HG03571 (cell line): ENCODE measurements at regions not wholly inside any gene's neighbourhood (a gene's known extent, or its start where the extent isn't known, plus 50 kb on each side); places are given as distances from the start of the nearest gene placed in this dataset.

ENCODE experiments used
- ATAC-seq: cut with Tn5 transposase; IDR thresholded peaks from one replicate; pipeline ENCODE4 v1.9.1; 2021; ENCODE audit not compliant: unreplicated experiment

GRCh38 chr3:188084752-188085583 is 69.0 kb upstream of the LPP start:
- ATAC-seq = no peak

DNA sequence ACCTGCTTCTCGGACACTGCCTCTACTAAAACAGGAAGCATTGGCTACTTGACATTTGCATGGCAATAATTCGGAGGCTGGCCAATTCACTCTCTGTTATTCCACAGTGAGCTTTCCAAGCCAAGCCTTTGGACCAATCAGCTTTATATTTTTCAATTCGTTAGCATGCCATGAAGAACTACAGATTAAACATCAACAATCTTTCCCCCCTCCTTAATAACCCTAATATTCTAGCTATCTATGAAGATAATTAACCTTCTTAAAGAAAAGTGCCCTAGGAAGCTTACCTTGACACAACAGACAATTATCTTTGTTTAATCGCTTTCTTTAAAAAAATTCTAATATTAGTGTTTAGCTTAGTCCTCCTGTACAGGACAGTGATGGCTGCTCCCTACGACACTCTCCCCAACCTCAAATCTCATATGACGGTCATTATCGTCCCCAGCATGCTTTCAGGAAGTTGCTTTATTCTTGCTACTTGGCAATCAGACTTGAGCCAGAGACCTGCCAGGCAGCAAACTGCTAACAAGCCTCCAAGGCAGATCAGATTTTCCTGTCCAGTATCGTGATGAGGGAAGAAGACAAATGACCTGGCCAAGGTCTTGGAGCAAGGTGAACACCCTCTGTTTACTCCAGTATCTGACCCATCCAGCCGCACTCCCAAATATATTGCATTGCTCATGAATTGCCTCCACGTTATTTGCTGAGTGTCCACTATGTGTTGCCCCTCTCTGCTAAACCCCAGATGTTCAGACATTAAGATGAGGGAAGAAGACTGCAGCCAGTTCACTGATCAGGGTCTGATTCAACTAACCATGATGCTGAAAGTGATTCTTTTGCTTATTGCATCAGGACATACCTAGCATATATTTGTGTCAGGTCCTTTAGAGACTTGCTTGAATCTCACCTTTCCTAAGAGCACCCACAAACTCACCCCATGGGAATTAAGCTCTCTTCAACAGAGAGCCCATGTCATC is 68.1 kb upstream of the LPP start:
- ATAC-seq = no peak

DNA sequence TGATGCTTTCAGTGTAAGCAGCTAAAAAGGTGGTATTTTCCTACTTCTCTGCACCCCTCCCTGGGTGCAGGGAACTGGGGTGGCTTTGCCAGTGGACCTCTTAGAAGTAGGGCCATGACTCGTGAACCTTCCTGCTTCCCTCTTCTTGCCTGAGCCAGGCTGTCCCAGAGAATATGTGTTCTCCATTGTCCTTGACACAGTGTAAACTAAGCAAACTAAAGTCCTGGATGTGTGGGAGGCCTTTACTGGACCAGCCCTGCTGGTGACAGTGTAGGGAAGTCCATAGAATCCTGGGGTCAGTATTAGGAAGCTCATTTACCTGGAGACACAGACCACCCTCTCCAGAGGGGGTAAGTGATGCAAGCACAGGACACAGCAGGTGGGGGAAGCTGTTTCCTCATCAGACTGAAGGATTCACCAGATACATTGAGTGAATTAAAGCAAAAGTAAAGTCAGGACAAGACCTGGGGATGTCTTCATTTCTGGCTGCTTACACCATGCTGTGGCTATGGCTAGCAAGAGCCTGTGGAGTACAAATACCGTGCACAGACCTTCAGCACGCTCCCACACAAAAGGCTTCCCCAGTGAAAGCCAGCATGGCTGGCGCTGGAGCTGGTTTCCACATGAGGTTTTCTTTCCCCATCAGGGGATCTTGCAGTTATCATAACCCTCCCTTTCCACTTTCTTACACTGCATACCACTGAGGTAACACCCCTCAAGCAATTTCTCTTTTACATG is 64.8 kb upstream of the LPP start:
- ATAC-seq = no peak

- no peak for ATAC-seq
Measured at GRCh38 chr3:188090620-188091309, 63.2 kb upstream of the LPP start.

DNA sequence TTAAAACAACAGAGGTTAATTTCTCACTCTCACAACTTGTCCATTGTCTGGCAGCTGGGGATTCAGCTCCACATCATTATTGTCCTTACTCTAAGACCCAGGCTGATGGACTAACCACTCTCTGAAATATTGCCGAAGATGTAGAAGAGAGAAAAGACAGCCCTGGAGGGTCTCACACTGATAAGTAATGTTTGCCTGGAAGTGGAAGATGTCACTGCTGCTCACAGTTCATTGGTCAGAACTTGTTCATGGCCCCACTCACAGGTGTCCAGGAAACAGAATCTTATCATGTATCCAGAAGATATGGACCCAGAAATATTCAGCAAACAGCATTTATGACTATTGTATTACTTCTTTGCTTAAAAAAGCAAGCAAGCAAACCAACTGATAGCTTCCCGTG is 62.2 kb upstream of the LPP start:
- ATAC-seq = no peak

- no peak for ATAC-seq
Measured at GRCh38 chr3:188092648-188093047, 61.3 kb upstream of the LPP start.

DNA sequence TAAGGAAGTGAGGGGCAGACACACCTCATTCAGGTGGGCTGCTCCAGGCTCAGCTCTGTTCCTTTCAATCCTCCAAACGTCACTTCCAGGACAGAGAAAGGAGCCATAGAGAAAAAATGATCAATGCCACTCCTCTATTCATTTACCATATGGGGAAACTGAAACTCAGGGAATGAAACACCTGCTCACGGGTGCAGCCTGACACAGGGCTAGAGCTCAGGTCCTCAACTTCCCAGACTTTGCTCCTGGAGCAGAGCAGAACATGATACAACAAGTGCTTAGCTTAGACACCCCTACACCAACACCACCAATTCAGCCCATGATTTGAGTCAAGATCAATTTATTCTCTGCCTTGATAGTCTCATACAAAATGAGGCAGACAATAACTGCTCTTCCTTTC is 58.5 kb upstream of the LPP start:
- ATAC-seq = no peak

DNA sequence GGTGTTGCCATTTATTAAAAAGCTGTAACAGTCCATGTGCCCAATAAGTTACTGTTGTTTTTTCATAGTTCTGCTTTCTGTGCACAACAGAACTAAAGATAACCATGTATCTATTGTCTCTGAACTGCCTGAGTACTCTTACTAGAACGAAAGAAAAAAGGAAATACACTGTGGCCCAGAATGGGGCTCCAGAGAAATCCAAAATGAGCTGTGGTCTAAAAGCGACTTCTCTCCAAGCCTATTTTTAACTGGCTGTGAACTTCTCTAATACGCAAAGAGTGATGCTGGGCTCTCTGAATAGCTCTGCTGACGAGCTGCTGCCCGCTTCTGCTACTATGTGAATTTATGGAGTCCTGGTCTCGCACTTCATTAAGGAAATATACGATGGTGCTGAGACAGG is 56.2 kb upstream of the LPP start:
- no peak for ATAC-seq

- no peak for ATAC-seq
Measured at GRCh38 chr3:188099907-188100306, 54.0 kb upstream of the LPP start.

- no peak for ATAC-seq
Measured at GRCh38 chr3:188102861-188103547, 51.0 kb upstream of the LPP start.

GRCh38 chr3:188104050-188104449 is 49.9 kb upstream of the LPP start:
- ATAC-seq = no peak
